DND-41 (cell line): ENCODE measurements at regions not wholly inside any gene's neighbourhood (a gene's known extent, or its start where the extent isn't known, plus 50 kb on each side); places are given as distances from the start of the nearest gene placed in this dataset.

Experiments
- ATAC-seq: fragments of 200-7000 bp; cut with Tn5 transposase; 3 replicates; pipeline ENCODE4 v1.9.1; 2021; ENCODE audit warnings: low read depth; ENCODE audit not compliant: insufficient read depth
- DNase-seq: peaks from one replicate; pipeline ENCODE4 v3.0.0-alpha.2; 2020
- H2AFZ ChIP-seq: 2 replicates; pipeline ENCODE4 v1.6.0; 2012; ENCODE audit warnings: low read depth, low read length
- H3K27ac ChIP-seq: 2 replicates; pipeline ENCODE4 v1.5.1; 2012; ENCODE audit warnings: low read length, inconsistent platforms
- H3K27me3 ChIP-seq: fragments of 200-600 bp; sonication (generic); 2 replicates; pipeline ENCODE4 v1.6.0; 2012; ENCODE audit warnings: low read length, mild to moderate bottlenecking, inconsistent platforms; ENCODE audit not compliant: insufficient read depth, poor library complexity
- H3K36me3 ChIP-seq: 2 replicates; pipeline ENCODE4 v1.5.1; 2012; ENCODE audit warnings: low read length, inconsistent platforms; ENCODE audit not compliant: insufficient read depth
- H3K4me1 ChIP-seq: 2 replicates; pipeline ENCODE4 v1.5.1; 2012; ENCODE audit warnings: mild to moderate bottlenecking, low read length; ENCODE audit not compliant: insufficient read depth
- H3K4me2 ChIP-seq: 2 replicates; pipeline ENCODE4 v1.6.0; 2012; ENCODE audit warnings: mild to moderate bottlenecking, moderate library complexity, low read length, inconsistent platforms; ENCODE audit not compliant: insufficient read depth
- H3K4me3 ChIP-seq, 2 experiments: fragments of 200-600 bp in 1 of 2; shearing (Covaris generic) in 1 of 2; 2 replicates each; pipeline ENCODE4 v1.5.1; 2012 to 2016; ENCODE audit warnings: inconsistent platforms in 2 of 2, low read length in 2 of 2, mild to moderate bottlenecking in 2 of 2, low read depth in 1 of 2, moderate library complexity in 1 of 2
- H3K79me2 ChIP-seq: 2 replicates; pipeline ENCODE4 v1.6.0; 2012; ENCODE audit warnings: low read length, inconsistent platforms; ENCODE audit not compliant: insufficient read depth
- H3K9ac ChIP-seq: 2 replicates; pipeline ENCODE4 v1.6.0; 2012; ENCODE audit warnings: low read depth, mild to moderate bottlenecking, inconsistent platforms, low read length, moderate library complexity
- H3K9me3 ChIP-seq: 2 replicates; pipeline ENCODE4 v1.5.1; 2012; ENCODE audit warnings: low read length, moderate library complexity, mild to moderate bottlenecking, inconsistent platforms; ENCODE audit not compliant: insufficient read depth, severe bottlenecking
- H4K20me1 ChIP-seq: 2 replicates; pipeline ENCODE4 v1.6.0; 2012; ENCODE audit warnings: low read length; ENCODE audit not compliant: insufficient read depth
- CTCF ChIP-seq: IDR thresholded peaks from 2 replicates; pipeline ENCODE4 v1.5.1; 2012; ENCODE audit warnings: borderline replicate concordance, low read length, moderate library complexity, mild to moderate bottlenecking; ENCODE audit not compliant: poor library complexity, severe bottlenecking; ENCODE audit errors: extremely low read depth
- EZH2 ChIP-seq: IDR thresholded peaks from 3 replicates; pipeline ENCODE4 v1.6.1; 2012; ENCODE audit warnings: borderline replicate concordance, low read depth, mild to moderate bottlenecking, moderate library complexity, low read length, inconsistent platforms; ENCODE audit not compliant: severe bottlenecking

DNA sequence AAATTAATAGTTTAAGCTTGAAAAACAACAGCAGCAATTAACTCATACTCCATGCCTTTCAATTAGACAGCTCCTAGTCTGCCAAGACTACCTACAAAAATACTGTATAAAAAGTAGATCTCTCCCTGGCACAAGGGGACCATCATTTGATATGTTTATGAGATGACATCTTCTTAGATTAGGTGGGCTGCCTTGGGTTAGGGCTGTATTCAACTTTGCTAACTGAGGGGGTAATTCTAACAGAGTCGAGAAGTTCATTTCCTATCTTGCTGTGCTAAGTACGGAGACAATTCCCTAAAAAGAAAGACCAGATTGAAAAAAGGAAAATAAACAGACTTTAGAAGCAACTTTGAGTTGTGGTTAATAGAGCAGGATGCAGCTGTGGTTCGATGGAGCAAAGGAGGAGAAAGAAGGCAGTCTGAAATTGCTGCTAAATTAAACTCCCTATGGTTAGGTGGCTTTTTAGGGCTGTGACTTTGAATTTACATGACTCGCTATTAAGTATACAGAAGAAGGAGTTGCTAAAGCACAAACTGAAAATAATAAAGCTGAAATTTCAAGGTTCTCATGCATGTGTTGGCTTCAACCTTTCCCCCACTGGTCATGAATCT is 75.4 kb downstream of the CDC7 start:
- Histone ChIP-seq H2AFZ (no peak overlapping the region), H3K9ac (no peak overlapping the region), H3K79me2 (no peaks in the 10 kb centered on the region), H3K27me3 (no peaks in the 10 kb centered on the region), H3K9me3 (no peaks in the 10 kb centered on the region), H3K36me3 (no peaks in the 10 kb centered on the region), H4K20me1 (no peaks in the 10 kb centered on the region), H3K4me1 (peaks cover 31% of the 10 kb centered on the region), H3K4me2 (peak overlapping the region; percentile 43), H3K27ac (peak overlapping the region; percentile 43), H3K4me3 (peak overlapping the region in 1 of 2 experiments; percentile 16; a peak in 1 of 4 replicates)
- TF ChIP-seq EZH2 (no peak), CTCF (no peak)
- ATAC-seq (peak; percentile 92), DNase-seq (peak; percentile 38)

- H3K36me3 ChIP-seq, result no peaks in the 10 kb centered on the region
- H3K27ac ChIP-seq, result no peak overlapping the region
- TF ChIP-seq CTCF (no peak), EZH2 (no peak)
- H3K79me2 ChIP-seq, result no peaks in the 10 kb centered on the region
- H3K9ac ChIP-seq, result no peak overlapping the region
- peaks cover 45% of the 10 kb centered on the region for H3K4me1 ChIP-seq
- H2AFZ ChIP-seq, result no peak overlapping the region
- ATAC-seq, result no peak
- H4K20me1 ChIP-seq, result no peaks in the 10 kb centered on the region
- no peak overlapping the region for H3K4me3 ChIP-seq
- no peaks in the 10 kb centered on the region for H3K27me3 ChIP-seq
- H3K9me3 ChIP-seq, result no peaks in the 10 kb centered on the region
- no peak for DNase-seq
- H3K4me2 ChIP-seq, result no peak overlapping the region
Observed at GRCh38 chr1:91578320-91579109, 77.9 kb downstream of the CDC7 start.

DNA sequence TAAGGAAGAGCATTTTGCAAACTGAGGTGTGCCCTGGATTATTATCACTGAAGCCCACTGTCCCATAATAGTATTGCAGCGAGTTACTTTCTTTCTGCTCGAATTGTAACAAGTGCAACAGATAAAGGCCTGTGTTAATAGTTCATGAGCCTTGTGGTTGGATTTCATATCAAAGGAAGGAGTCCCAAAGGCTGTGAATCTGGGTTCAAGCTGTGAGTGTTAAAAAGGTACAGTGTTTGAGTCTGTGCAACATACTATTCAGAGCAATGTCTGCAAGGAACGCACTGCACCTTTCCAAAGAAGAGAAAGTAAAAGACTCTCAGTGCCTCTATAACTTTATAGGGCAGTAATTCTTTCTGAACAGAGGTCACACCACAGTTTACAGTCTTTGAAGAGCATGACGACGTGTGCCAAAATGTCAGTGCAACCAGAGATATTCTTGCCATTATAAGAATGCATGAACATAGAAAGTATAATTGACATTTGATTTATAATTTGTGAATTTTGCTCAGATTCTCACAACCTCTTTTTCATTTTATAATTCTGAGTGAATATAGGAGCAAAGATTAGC is 79.1 kb downstream of the CDC7 start:
- no peak overlapping the region for H3K27ac ChIP-seq
- no peak overlapping the region for H3K9ac ChIP-seq
- peaks cover 50% of the 10 kb centered on the region for H3K4me1 ChIP-seq
- no peak overlapping the region for H3K4me2 ChIP-seq
- H3K79me2 ChIP-seq, result no peaks in the 10 kb centered on the region
- no peaks in the 10 kb centered on the region for H3K36me3 ChIP-seq
- H3K9me3 ChIP-seq, result no peaks in the 10 kb centered on the region
- ATAC-seq (no peak), DNase-seq (no peak)
- no peak overlapping the region for H2AFZ ChIP-seq
- no peaks in the 10 kb centered on the region for H3K27me3 ChIP-seq
- TF ChIP-seq CTCF (no peak), EZH2 (no peak)
- H4K20me1 ChIP-seq, result no peaks in the 10 kb centered on the region
- no peak overlapping the region for H3K4me3 ChIP-seq
